WTC11 (cell line): ENCODE measurements at regions not wholly inside any gene's neighbourhood (a gene's known extent, or its start where the extent isn't known, plus 50 kb on each side); places are given as distances from the start of the nearest gene placed in this dataset.
"Not testable (repeated sequence)": the region's sequence is repeated elsewhere in the genome, so short reads cannot be mapped to it uniquely, and the experiment has no call there.

Experiments used
- CTCF ChIP-seq: fragments of 200-600 bp; IDR thresholded peaks from 2 replicates; pipeline ENCODE4 v1.8.0; 2022; ENCODE audit warnings: antibody characterized with exemption
- E2F4 ChIP-seq: sonication (generic); formaldehyde crosslinking; IDR thresholded peaks from 2 replicates; pipeline ENCODE4 v1.8.1; 2022; ENCODE audit warnings: low read depth, mild to moderate bottlenecking, moderate library complexity, missing genetic modification reagents, borderline replicate concordance
- NFYB ChIP-seq: sonication (generic); formaldehyde crosslinking; conservative IDR thresholded peaks from 2 replicates; pipeline ENCODE4 v1.8.0; 2022; ENCODE audit warnings: low read depth, missing genetic modification reagents

GRCh38 chr9:66837242-66837937, 63.1 kb upstream of the ZNF658 start:
- not testable (repeated sequence) for TF ChIP-seq CTCF; NFYB (CRISPR knock-in tag); E2F4 (CRISPR knock-in tag)
